ENCODE measurements at regions not wholly inside any gene's neighbourhood (a gene's known extent, or its start where the extent isn't known, plus 50 kb on each side); places are given as distances from the start of the nearest gene placed in this dataset.

DNA sequence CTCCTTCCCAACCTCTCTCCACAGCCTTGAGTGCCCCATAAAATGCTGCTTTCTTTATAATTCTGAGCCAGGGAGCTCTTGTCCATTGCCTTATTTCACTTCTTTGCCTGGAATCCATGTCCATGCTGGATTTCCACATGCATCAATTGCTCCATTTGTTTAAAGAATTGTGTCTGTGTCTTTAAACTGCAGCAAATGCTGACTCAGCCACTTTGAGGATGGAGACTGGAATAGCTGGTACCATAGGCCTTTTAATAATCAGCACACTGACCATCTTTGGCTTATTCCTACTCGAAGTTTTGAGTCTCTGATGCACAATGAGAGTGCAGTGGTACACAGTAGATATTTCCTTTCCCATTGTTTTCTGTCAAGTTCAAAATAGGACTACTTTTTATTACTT lies 318.8 kb downstream of the LRIG3 start:
- no TSS peak for BruUV-seq (replicated peaks)
- Histone ChIP-seq H3K4me1 (ENCODE audit: insufficient read depth, low read length) (peaks cover 4% of the 10 kb centered on the region), H3K9ac (ENCODE audit: low read length) (no peak overlapping the region), H3K79me2 (ENCODE audit: low read length) (no peaks in the 10 kb centered on the region), H3K9me2 (replicated peaks; ENCODE audit: low read length) (no peaks in the 10 kb centered on the region), H3K27me3 (ENCODE audit: low read length) (no peaks in the 10 kb centered on the region), H3F3A (ENCODE audit: low read length, unreplicated experiment) (no peaks in the 10 kb centered on the region), H4K20me1 (ENCODE audit: low read length) (no peaks in the 10 kb centered on the region), H3K27ac (ENCODE audit: low read length) (no peak overlapping the region), H3K4me2 (ENCODE audit: low read length) (no peak overlapping the region), H3K9me3 (ENCODE audit: low read length) (no peaks in the 10 kb centered on the region), H3K36me3 (ENCODE audit: low read depth, low read length) (no peaks in the 10 kb centered on the region), H2AFZ (ENCODE audit: low read length) (no peak overlapping the region), H3K4me3 (ENCODE audit: low read length) (no peak overlapping the region)
- POLR2A ChIA-PET (ENCODE audit: unreplicated experiment) = no interaction called here
- DNase-seq = no peak
- no peak for TF ChIP-seq EZH2phosphoT487 (IDR thresholded peaks at IDR 0.05; ENCODE audit: borderline replicate concordance, low read length)
- no peak for TF ChIP-seq EZH2 (IDR thresholded peaks at IDR 0.05; ENCODE audit: low read length, unreplicated experiment)
- TF ChIP-seq, protein P1, sequence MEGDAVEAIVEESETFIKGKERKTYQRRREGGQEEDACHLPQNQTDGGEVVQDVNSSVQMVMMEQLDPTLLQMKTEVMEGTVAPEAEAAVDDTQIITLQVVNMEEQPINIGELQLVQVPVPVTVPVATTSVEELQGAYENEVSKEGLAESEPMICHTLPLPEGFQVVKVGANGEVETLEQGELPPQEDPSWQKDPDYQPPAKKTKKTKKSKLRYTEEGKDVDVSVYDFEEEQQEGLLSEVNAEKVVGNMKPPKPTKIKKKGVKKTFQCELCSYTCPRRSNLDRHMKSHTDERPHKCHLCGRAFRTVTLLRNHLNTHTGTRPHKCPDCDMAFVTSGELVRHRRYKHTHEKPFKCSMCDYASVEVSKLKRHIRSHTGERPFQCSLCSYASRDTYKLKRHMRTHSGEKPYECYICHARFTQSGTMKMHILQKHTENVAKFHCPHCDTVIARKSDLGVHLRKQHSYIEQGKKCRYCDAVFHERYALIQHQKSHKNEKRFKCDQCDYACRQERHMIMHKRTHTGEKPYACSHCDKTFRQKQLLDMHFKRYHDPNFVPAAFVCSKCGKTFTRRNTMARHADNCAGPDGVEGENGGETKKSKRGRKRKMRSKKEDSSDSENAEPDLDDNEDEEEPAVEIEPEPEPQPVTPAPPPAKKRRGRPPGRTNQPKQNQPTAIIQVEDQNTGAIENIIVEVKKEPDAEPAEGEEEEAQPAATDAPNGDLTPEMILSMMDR (conservative IDR thresholded peaks at IDR 0.05; ENCODE audit: low read depth, low read length) = no peak
- CTCF ChIA-PET = no interaction called here
- intact Hi-C loops (cut with micrococcal nuclease) = no loop called here
- ATAC-seq = no peak

DNA sequence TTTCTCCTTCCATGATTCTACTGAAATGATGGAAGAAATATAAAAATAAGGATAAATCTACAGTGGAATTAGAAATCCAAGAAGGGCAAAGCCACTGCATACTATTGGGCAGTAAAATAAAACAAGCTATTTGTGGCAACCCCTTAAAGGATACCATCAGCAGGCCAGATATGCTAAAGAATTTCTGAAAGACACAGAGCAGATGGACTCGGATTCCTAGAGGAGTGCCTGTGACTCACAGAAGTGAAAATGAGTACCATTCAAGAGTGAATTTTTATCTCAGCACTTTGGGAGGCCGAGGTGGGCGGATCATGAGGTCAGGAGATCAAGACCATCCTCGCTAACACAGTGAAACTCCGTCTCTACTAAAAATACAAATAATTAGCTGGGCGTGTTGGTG lies 318.1 kb downstream of the LRIG3 start:
- intact Hi-C loops (cut with micrococcal nuclease) = no loop called here

GRCh38 chr12:58602736-58603135 lies 317.6 kb downstream of the LRIG3 start:
- no peak overlapping the region for H3K9ac ChIP-seq (ENCODE audit: low read length)
- H3K4me2 ChIP-seq (ENCODE audit: low read length) = no peak overlapping the region
- H3K4me1 ChIP-seq (ENCODE audit: insufficient read depth, low read length) = no peaks in the 10 kb centered on the region
- POLR2A ChIA-PET (ENCODE audit: unreplicated experiment) = no interaction called here
- BruUV-seq (replicated peaks) = no TSS peak
- H3K36me3 ChIP-seq (ENCODE audit: low read depth, low read length) = no peaks in the 10 kb centered on the region
- no peaks in the 10 kb centered on the region for H3F3A ChIP-seq (ENCODE audit: low read length, unreplicated experiment)
- no peaks in the 10 kb centered on the region for H3K79me2 ChIP-seq (ENCODE audit: low read length)
- intact Hi-C loops (cut with micrococcal nuclease) = no loop called here
- H3K9me2 ChIP-seq (replicated peaks; ENCODE audit: low read length) = no peaks in the 10 kb centered on the region
- DNase-seq (no peak), ATAC-seq (no peak)
- H2AFZ ChIP-seq (ENCODE audit: low read length) = no peak overlapping the region
- CTCF ChIA-PET = no interaction called here
- no peaks in the 10 kb centered on the region for H3K27me3 ChIP-seq (ENCODE audit: low read length)
- H4K20me1 ChIP-seq (ENCODE audit: low read length) = no peaks in the 10 kb centered on the region
- TF ChIP-seq EZH2phosphoT487 (IDR thresholded peaks at IDR 0.05; ENCODE audit: borderline replicate concordance, low read length) (no peak), EZH2 (IDR thresholded peaks at IDR 0.05; ENCODE audit: low read length, unreplicated experiment) (no peak)
- TF ChIP-seq, protein P1 (conservative IDR thresholded peaks at IDR 0.05; ENCODE audit: low read depth, low read length) = no peak
- no peaks in the 10 kb centered on the region for H3K9me3 ChIP-seq (ENCODE audit: low read length)
- no peak overlapping the region for H3K27ac ChIP-seq (ENCODE audit: low read length)
- no peak overlapping the region for H3K4me3 ChIP-seq (ENCODE audit: low read length)

More for the DNA sequence above, 318.1 kb downstream of the LRIG3 start:
- Histone ChIP-seq H3K79me2 (ENCODE audit: low read length) (no peaks in the 10 kb centered on the region), H2AFZ (ENCODE audit: low read length) (no peak overlapping the region), H3K4me2 (ENCODE audit: low read length) (no peak overlapping the region), H4K20me1 (ENCODE audit: low read length) (no peaks in the 10 kb centered on the region), H3K4me3 (ENCODE audit: low read length) (no peak overlapping the region), H3K36me3 (ENCODE audit: low read depth, low read length) (no peaks in the 10 kb centered on the region), H3K4me1 (ENCODE audit: insufficient read depth, low read length) (no peaks in the 10 kb centered on the region), H3K27ac (ENCODE audit: low read length) (no peak overlapping the region), H3K9me2 (replicated peaks; ENCODE audit: low read length) (no peaks in the 10 kb centered on the region), H3K9ac (ENCODE audit: low read length) (no peak overlapping the region), H3K9me3 (ENCODE audit: low read length) (no peaks in the 10 kb centered on the region), H3K27me3 (ENCODE audit: low read length) (no peaks in the 10 kb centered on the region), H3F3A (ENCODE audit: low read length, unreplicated experiment) (no peaks in the 10 kb centered on the region)
- no TSS peak for BruUV-seq (replicated peaks)
- CTCF ChIA-PET = no interaction called here
- ATAC-seq (no peak), DNase-seq (no peak)
- TF ChIP-seq EZH2phosphoT487 (IDR thresholded peaks at IDR 0.05; ENCODE audit: borderline replicate concordance, low read length) (no peak), EZH2 (IDR thresholded peaks at IDR 0.05; ENCODE audit: low read length, unreplicated experiment) (no peak)
- TF ChIP-seq, protein P1 (conservative IDR thresholded peaks at IDR 0.05; ENCODE audit: low read depth, low read length) = no peak
- POLR2A ChIA-PET (ENCODE audit: unreplicated experiment) = no interaction called here
